HL-60 (cell line): ENCODE measurements at regions not wholly inside any gene's neighbourhood (a gene's known extent, or its start where the extent isn't known, plus 50 kb on each side); places are given as distances from the start of the nearest gene placed in this dataset.

Experiments
- GABPA ChIP-seq: IDR thresholded peaks from 2 replicates; pipeline ENCODE4 v1.6.1; 2012; ENCODE audit warnings: low read depth
- POLR2AphosphoS5 ChIP-seq: IDR thresholded peaks from 2 replicates; pipeline ENCODE4 v1.6.1; 2012; ENCODE audit warnings: low read depth
- TF ChIP-seq, protein P1 (sequence below): IDR thresholded peaks from one replicate; pipeline ENCODE4 v1.5.1; 2011; ENCODE audit warnings: low read length, control low read depth, inconsistent platforms; ENCODE audit not compliant: insufficient read depth
- TF ChIP-seq, protein P2 (sequence below): IDR thresholded peaks from 2 replicates; pipeline ENCODE4 v1.6.1; 2012; ENCODE audit warnings: low read depth; ENCODE audit not compliant: insufficient replicate concordance

DNA sequence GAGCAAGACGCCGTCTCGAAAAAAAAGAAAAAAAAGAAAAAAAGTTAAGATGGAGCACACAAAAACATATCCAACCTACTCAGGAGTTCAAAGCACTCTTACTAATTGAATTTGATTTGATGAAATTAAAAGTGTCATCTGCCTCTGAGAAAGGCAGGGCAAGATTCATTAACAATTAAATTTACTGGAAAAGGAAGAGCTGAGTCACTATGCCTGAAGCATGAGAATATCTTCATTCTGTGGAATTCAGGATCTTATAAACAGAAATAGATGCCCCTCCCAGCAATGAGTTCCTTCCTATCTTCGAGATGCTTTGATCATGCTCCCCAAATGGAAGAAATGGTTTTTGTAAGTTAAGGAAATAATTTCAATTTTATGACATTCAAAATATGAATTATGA is 61.0 kb upstream of the ST3GAL6 start:
- TF ChIP-seq, protein P1, sequence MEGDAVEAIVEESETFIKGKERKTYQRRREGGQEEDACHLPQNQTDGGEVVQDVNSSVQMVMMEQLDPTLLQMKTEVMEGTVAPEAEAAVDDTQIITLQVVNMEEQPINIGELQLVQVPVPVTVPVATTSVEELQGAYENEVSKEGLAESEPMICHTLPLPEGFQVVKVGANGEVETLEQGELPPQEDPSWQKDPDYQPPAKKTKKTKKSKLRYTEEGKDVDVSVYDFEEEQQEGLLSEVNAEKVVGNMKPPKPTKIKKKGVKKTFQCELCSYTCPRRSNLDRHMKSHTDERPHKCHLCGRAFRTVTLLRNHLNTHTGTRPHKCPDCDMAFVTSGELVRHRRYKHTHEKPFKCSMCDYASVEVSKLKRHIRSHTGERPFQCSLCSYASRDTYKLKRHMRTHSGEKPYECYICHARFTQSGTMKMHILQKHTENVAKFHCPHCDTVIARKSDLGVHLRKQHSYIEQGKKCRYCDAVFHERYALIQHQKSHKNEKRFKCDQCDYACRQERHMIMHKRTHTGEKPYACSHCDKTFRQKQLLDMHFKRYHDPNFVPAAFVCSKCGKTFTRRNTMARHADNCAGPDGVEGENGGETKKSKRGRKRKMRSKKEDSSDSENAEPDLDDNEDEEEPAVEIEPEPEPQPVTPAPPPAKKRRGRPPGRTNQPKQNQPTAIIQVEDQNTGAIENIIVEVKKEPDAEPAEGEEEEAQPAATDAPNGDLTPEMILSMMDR = no peak
- TF ChIP-seq, protein P2, sequence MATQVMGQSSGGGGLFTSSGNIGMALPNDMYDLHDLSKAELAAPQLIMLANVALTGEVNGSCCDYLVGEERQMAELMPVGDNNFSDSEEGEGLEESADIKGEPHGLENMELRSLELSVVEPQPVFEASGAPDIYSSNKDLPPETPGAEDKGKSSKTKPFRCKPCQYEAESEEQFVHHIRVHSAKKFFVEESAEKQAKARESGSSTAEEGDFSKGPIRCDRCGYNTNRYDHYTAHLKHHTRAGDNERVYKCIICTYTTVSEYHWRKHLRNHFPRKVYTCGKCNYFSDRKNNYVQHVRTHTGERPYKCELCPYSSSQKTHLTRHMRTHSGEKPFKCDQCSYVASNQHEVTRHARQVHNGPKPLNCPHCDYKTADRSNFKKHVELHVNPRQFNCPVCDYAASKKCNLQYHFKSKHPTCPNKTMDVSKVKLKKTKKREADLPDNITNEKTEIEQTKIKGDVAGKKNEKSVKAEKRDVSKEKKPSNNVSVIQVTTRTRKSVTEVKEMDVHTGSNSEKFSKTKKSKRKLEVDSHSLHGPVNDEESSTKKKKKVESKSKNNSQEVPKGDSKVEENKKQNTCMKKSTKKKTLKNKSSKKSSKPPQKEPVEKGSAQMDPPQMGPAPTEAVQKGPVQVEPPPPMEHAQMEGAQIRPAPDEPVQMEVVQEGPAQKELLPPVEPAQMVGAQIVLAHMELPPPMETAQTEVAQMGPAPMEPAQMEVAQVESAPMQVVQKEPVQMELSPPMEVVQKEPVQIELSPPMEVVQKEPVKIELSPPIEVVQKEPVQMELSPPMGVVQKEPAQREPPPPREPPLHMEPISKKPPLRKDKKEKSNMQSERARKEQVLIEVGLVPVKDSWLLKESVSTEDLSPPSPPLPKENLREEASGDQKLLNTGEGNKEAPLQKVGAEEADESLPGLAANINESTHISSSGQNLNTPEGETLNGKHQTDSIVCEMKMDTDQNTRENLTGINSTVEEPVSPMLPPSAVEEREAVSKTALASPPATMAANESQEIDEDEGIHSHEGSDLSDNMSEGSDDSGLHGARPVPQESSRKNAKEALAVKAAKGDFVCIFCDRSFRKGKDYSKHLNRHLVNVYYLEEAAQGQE = no peak
- TF ChIP-seq POLR2AphosphoS5 (no peak), GABPA (no peak)
